B cell (primary cell): ENCODE measurements at regions not wholly inside any gene's neighbourhood (a gene's known extent, or its start where the extent isn't known, plus 50 kb on each side); places are given as distances from the start of the nearest gene placed in this dataset.

ENCODE experiments used
- ATAC-seq: fragments of 200-7000 bp; cut with Tn5 transposase; one replicate; pipeline ENCODE4 v1.10.0; 2021; ENCODE audit warnings: low read depth, mild to moderate bottlenecking, moderate number of reproducible peaks, moderate library complexity
- CTCF ChIA-PET: fragments of 350-600 bp; sonication (Branson Sonifier 250); formaldehyde crosslinking; loops from one replicate; lab custom pipeline; 2021; ENCODE audit warnings: antibody characterized with exemption, inconsistent platforms; lab: Charles Lee
- POLR2A ChIA-PET: fragments of 350-600 bp; sonication (Branson Sonifier 250); formaldehyde crosslinking; loops from one replicate; lab custom pipeline; 2021; ENCODE audit warnings: antibody characterized with exemption; lab: Charles Lee
- DNase-seq: peaks from one replicate; pipeline ENCODE4 v3.0.0; 2013
- H2AFZ ChIP-seq: 2 replicates; pipeline ENCODE4 v1.6.1; 2012; ENCODE audit warnings: mild to moderate bottlenecking, low read depth, low read length; ENCODE audit not compliant: insufficient read depth, poor library complexity, severe bottlenecking
- H3K27ac ChIP-seq, 2 donors: 1 replicate in 1 of 2; 2 replicates in 1 of 2; pipeline ENCODE4 v1.5.1; 2012 to 2013; ENCODE audit warnings: low read length in 2 of 2, mild to moderate bottlenecking in 2 of 2, moderate library complexity in 1 of 2
- H3K27me3 ChIP-seq, 4 experiments: fragments of 200-600 bp in 1 of 4; sonication (generic) in 1 of 4; replicated peaks in 1 of 4; 1 replicate in 2 of 4; 2 replicates in 2 of 4; pipeline versions ENCODE4 v1.6.1 to v1.7.0; 2013 to 2016; ENCODE audit warnings: low read length in 3 of 4, mild to moderate bottlenecking in 2 of 4, mixed read lengths in 1 of 4, moderate library complexity in 1 of 4; ENCODE audit not compliant: insufficient read depth in 4 of 4, control insufficient read depth in 3 of 4; ENCODE audit errors: control extremely low read depth in 1 of 4
- H3K36me3 ChIP-seq, 2 experiments: replicated peaks in 1 of 2; 1 replicate in 1 of 2; 2 replicates in 1 of 2; pipeline versions ENCODE4 v1.6.1 to v1.7.1; 2013; ENCODE audit warnings: low read length in 1 of 2; ENCODE audit not compliant: insufficient read depth in 2 of 2, control insufficient read depth in 1 of 2; ENCODE audit errors: control extremely low read depth in 1 of 2, extremely low read depth in 1 of 2
- H3K4me1 ChIP-seq, 2 donors: fragments of 200-600 bp in 1 of 2; sonication (generic) in 1 of 2; 1 replicate in 1 of 2; 2 replicates in 1 of 2; pipeline versions ENCODE4 v1.5.1 to v1.6.1; 2013 to 2017; ENCODE audit warnings: low read length in 2 of 2; ENCODE audit not compliant: control insufficient read depth in 2 of 2, insufficient read depth in 2 of 2
- H3K4me2 ChIP-seq: replicated peaks from 2 replicates; pipeline ENCODE3; 2012; ENCODE audit warnings: mild to moderate bottlenecking, low read depth, low read length; ENCODE audit not compliant: poor library complexity, severe bottlenecking
- H3K4me3 ChIP-seq, 5 experiments: fragments of 200-600 bp in 1 of 5; sonication (generic) in 1 of 5; 1 replicate in 3 of 5; 2 replicates in 2 of 5; pipeline versions ENCODE4 v1.5.1 to v1.7.0; 2011 to 2016; ENCODE audit warnings: low read length in 4 of 5, mild to moderate bottlenecking in 4 of 5, low read depth in 2 of 5, control low read depth in 1 of 5, moderate library complexity in 1 of 5; ENCODE audit not compliant: insufficient read depth in 1 of 5; ENCODE audit errors: control extremely low read depth in 1 of 5, extremely low read depth in 1 of 5
- H3K79me2 ChIP-seq: fragments of 200-600 bp; sonication (generic); one replicate; pipeline ENCODE4 v1.6.0; 2016; ENCODE audit warnings: low read length; ENCODE audit not compliant: control insufficient read depth, insufficient read depth
- H3K9ac ChIP-seq: fragments of 200-600 bp; sonication (generic); 2 replicates; pipeline ENCODE4 v1.6.1; 2017; ENCODE audit warnings: mild to moderate bottlenecking, low read length, moderate library complexity
- H3K9me3 ChIP-seq, 3 donors: one replicate each; pipeline versions ENCODE4 v1.6.1 to v1.7.1; 2013; ENCODE audit warnings: low read length in 2 of 3; ENCODE audit not compliant: control insufficient read depth in 2 of 3, insufficient read depth in 1 of 3; ENCODE audit errors: control extremely low read depth in 1 of 3
- H4K20me1 ChIP-seq: 2 replicates; pipeline ENCODE4 v1.6.0; 2012; ENCODE audit warnings: mild to moderate bottlenecking, low read length; ENCODE audit not compliant: insufficient read depth, control insufficient read depth, poor library complexity, severe bottlenecking
- H3K27ac Mint-ChIP-seq: one replicate; pipeline ENCODE4 v1.8.0; 2021; ENCODE audit warnings: mixed read lengths
- H3K27me3 Mint-ChIP-seq: one replicate; pipeline ENCODE4 v1.8.0; 2021; ENCODE audit warnings: mixed read lengths
- H3K4me1 Mint-ChIP-seq: one replicate; pipeline ENCODE4 v1.8.0; 2021; ENCODE audit warnings: mixed read lengths
- H3K4me3 Mint-ChIP-seq: one replicate; pipeline ENCODE4 v1.8.0; 2021; ENCODE audit warnings: mixed read lengths
- H3K9me3 Mint-ChIP-seq: one replicate; pipeline ENCODE4 v1.8.0; 2022; ENCODE audit warnings: mixed read lengths; ENCODE audit not compliant: insufficient read depth
- CTCF ChIP-seq: fragments of 200-600 bp; IDR thresholded peaks from one replicate; pipeline ENCODE4 v1.8.0; 2022; ENCODE audit warnings: antibody characterized with exemption, mild to moderate bottlenecking
- EZH2 ChIP-seq: IDR thresholded peaks from 2 replicates; pipeline ENCODE4 v1.6.1; 2012; ENCODE audit warnings: borderline replicate concordance, low read depth, mild to moderate bottlenecking, moderate library complexity, low read length; ENCODE audit not compliant: insufficient read depth, poor library complexity, severe bottlenecking
- WGBS: methylation state at CpG from one replicate; pipeline ENCODE4 v1.1.5; 2013; ENCODE audit warnings: missing lambda C conversion rate; ENCODE audit not compliant: insufficient coverage; 5-methylcytosine and 5-hydroxymethylcytosine counted together
- intact Hi-C: fragments of 100-400 bp; cut with micrococcal nuclease; formaldehyde crosslinking; loops from one replicate; pipeline ENCODE4 v1.10.0; 2022

GRCh38 chr4:147173322-147173721 lies 227.7 kb upstream of the TTC29 start:
- Histone ChIP-seq H3K4me1 (no peaks in the 10 kb centered on the region), H3K27ac (no peak overlapping the region), H3K27me3 (no peaks in the 10 kb centered on the region), H4K20me1 (no peaks in the 10 kb centered on the region), H3K79me2 (no peaks in the 10 kb centered on the region), H3K4me3 (no peak overlapping the region), H3K9me3 (no peaks in the 10 kb centered on the region), H2AFZ (no peak overlapping the region), H3K36me3 (no peaks in the 10 kb centered on the region), H3K4me2 (no peak overlapping the region), H3K9ac (no peak overlapping the region)
- Mint-ChIP-seq H3K27ac (no peak overlapping the region), H3K27me3 (no peaks in the 10 kb centered on the region), H3K4me1 (no peaks in the 10 kb centered on the region), H3K9me3 (no peaks in the 10 kb centered on the region), H3K4me3 (no peak overlapping the region)
- DNase-seq (no peak), ATAC-seq (no peak)
- no CpG with 5 or more reads among the region's 1 CpG for WGBS
- CTCF ChIA-PET: interaction anchor here (0.6 kb wide), 1 partner anchor 1504 kb away, joined by 3 read pairs; no protein-coding TSS in a partner anchor
- intact Hi-C loops: no loop called here
- POLR2A ChIA-PET: no interaction called here
- TF ChIP-seq CTCF (no peak), EZH2 (no peak)

GRCh38 chr4:147173797-147174432 lies 228.3 kb upstream of the TTC29 start:
- no peak for ATAC-seq
- Mint-ChIP-seq H3K4me3 (no peak overlapping the region), H3K4me1 (no peaks in the 10 kb centered on the region), H3K9me3 (no peaks in the 10 kb centered on the region), H3K27me3 (no peaks in the 10 kb centered on the region), H3K27ac (no peak overlapping the region)
- intact Hi-C loops: no loop called here
- H3K27me3 ChIP-seq: no peaks in the 10 kb centered on the region
- no peak for TF ChIP-seq CTCF
- H4K20me1 ChIP-seq: no peaks in the 10 kb centered on the region
- no peaks in the 10 kb centered on the region for H3K79me2 ChIP-seq
- H3K27ac ChIP-seq: no peak overlapping the region
- no peak overlapping the region for H3K4me3 ChIP-seq
- WGBS: 100% methylated on average over 1 of the region's 7 CpGs
- ChIA-PET CTCF (interaction anchor here (0.6 kb wide), 1 partner anchor 1503 kb away, joined by 3 read pairs; no protein-coding TSS in a partner anchor), POLR2A (no interaction called here)
- H3K4me2 ChIP-seq: no peak overlapping the region
- H3K4me1 ChIP-seq: no peaks in the 10 kb centered on the region
- no peaks in the 10 kb centered on the region for H3K36me3 ChIP-seq
- H3K9me3 ChIP-seq: no peaks in the 10 kb centered on the region
- H2AFZ ChIP-seq: no peak overlapping the region
- no peak overlapping the region for H3K9ac ChIP-seq
- no peak for DNase-seq
